Activated CD4-positive, alpha-beta T cell treated with anti-CD3 and anti-CD28 coated beads, Interleukin-2, amount 10 ng/mL, durations not matched to agents 24 days and 14 days (primary cell): ENCODE measurements at regions not wholly inside any gene's neighbourhood (a gene's known extent, or its start where the extent isn't known, plus 50 kb on each side); places are given as distances from the start of the nearest gene placed in this dataset.

Source experiments
- DNase-seq: peaks from one replicate; pipeline ENCODE4 v3.0.0; 2022
- H3K27ac Mint-ChIP-seq: one replicate; pipeline ENCODE4 v1.8.0; 2022; ENCODE audit warnings: mild to moderate bottlenecking, mixed read lengths
- H3K27me3 Mint-ChIP-seq: one replicate; pipeline ENCODE4 v1.8.0; 2022; ENCODE audit warnings: mixed read lengths
- H3K36me3 Mint-ChIP-seq: one replicate; pipeline ENCODE4 v1.8.0; 2022; ENCODE audit warnings: low read depth, mild to moderate bottlenecking, mixed read lengths
- H3K4me1 Mint-ChIP-seq: one replicate; pipeline ENCODE4 v1.8.0; 2021; ENCODE audit warnings: mixed read lengths
- H3K4me3 Mint-ChIP-seq: one replicate; pipeline ENCODE4 v1.8.0; 2022; ENCODE audit warnings: mild to moderate bottlenecking, moderate library complexity, mixed read lengths
- H3K9me3 Mint-ChIP-seq: one replicate; pipeline ENCODE4 v1.8.0; 2021; ENCODE audit warnings: mixed read lengths
- intact Hi-C: fragments of 100-400 bp; cut with micrococcal nuclease; formaldehyde crosslinking; loops from one replicate; pipeline ENCODE4 v1.15.1; 2023

- Mint-ChIP-seq H3K36me3 (no peaks in the 10 kb centered on the region), H3K27ac (no peak overlapping the region), H3K4me3 (no peak overlapping the region), H3K9me3 (peaks cover 4% of the 10 kb centered on the region), H3K4me1 (no peaks in the 10 kb centered on the region), H3K27me3 (peaks cover 12% of the 10 kb centered on the region)
- DNase-seq, result no peak
- intact Hi-C loops, result no loop called here
Observed at GRCh38 chr18:2431806-2432205, 139.5 kb downstream of the METTL4 start.

- Mint-ChIP-seq H3K4me1 (no peaks in the 10 kb centered on the region), H3K36me3 (no peaks in the 10 kb centered on the region), H3K4me3 (no peak overlapping the region), H3K27me3 (peaks cover 12% of the 10 kb centered on the region), H3K27ac (no peak overlapping the region), H3K9me3 (peaks cover 4% of the 10 kb centered on the region)
- DNase-seq, result no peak
- intact Hi-C loops, result no loop called here
Observed at GRCh38 chr18:2433366-2433765, 137.9 kb downstream of the METTL4 start.

DNA sequence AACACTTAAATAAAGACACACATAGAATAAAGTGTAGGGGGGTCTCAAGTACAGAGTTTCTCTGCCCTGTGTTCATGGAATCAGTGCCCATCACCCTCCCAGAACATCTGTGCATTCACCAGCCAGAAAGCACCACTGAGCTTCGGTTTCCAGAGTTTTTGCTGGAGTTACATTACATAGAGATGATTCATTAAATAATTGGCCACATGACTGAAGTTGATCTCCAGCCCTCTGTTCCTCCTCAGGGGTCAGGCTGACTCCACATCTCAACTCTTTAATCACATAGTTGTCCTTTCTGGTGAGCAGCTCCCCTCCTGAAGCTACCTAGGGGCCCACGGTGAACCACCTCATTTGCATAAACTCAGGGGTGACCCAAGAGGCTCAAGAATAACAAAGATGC lies 129.8 kb downstream of the METTL4 start:
- Mint-ChIP-seq H3K9me3 (no peaks in the 10 kb centered on the region), H3K4me3 (no peak overlapping the region), H3K27ac (no peak overlapping the region), H3K4me1 (no peaks in the 10 kb centered on the region), H3K36me3 (no peaks in the 10 kb centered on the region), H3K27me3 (peaks cover 5% of the 10 kb centered on the region)
- no peak for DNase-seq
- intact Hi-C loops, result no loop called here

DNA sequence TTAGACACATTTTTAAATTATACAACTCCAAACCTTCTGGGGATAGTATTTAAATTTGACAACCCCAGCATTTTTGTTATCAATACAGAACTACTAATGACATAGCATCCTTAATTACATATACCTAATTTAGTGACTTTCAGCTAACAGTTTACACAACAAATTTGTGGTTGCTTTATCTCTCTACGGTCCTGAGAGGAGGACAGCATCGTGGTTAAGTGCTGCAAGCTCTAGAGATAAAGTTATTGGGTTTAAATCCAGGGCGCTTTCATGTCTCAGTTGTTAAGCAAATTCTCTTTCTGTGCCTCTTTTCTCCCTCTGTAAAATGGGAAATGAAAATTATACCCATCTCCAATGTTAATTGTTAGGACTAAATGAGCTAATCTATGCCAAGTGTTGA lies 129.3 kb downstream of the METTL4 start:
- Mint-ChIP-seq H3K27me3 (peaks cover 5% of the 10 kb centered on the region), H3K4me1 (no peaks in the 10 kb centered on the region), H3K36me3 (no peaks in the 10 kb centered on the region), H3K4me3 (no peak overlapping the region), H3K27ac (no peak overlapping the region), H3K9me3 (no peaks in the 10 kb centered on the region)
- no peak for DNase-seq
- intact Hi-C loops, result no loop called here

DNA sequence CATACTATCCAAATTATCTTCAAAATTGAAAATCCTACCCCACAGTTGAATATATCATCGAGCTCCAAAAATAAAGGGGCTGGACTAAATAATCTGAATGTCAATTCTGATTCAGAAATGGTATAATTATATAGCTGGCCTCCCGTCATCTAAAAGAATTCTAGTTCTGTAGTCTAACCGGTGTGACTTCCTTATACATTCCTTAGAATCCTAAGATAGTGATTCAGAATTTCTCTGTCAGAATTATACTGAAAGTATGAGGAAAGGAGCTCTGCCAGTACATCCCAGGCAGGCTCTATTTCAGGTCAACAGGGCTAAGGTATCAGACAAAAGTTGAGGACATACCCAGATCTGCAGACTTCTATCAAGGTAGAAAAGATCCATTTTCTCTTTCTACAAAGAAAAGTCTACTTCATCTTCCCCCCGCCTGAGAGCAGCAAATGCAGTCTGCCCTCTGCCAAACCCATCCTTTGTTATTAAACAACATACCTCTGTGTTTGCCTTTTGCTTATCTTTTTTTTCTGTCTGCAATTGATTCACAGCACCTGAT lies 128.5 kb downstream of the METTL4 start:
- Mint-ChIP-seq H3K4me3 (no peak overlapping the region), H3K27ac (no peak overlapping the region), H3K9me3 (no peaks in the 10 kb centered on the region), H3K36me3 (no peaks in the 10 kb centered on the region), H3K4me1 (no peaks in the 10 kb centered on the region), H3K27me3 (peaks cover 5% of the 10 kb centered on the region)
- DNase-seq, result no peak
- intact Hi-C loops, result no loop called here

- no peak for DNase-seq
- H3K4me1 Mint-ChIP-seq, result no peaks in the 10 kb centered on the region
- peaks cover 5% of the 10 kb centered on the region for H3K27me3 Mint-ChIP-seq
- H3K4me3 Mint-ChIP-seq, result no peak overlapping the region
- intact Hi-C loops, result no loop called here
- no peak overlapping the region for H3K27ac Mint-ChIP-seq
- H3K9me3 Mint-ChIP-seq, result no peaks in the 10 kb centered on the region
- H3K36me3 Mint-ChIP-seq, result no peaks in the 10 kb centered on the region
Observed at GRCh38 chr18:2444201-2444875, 127.0 kb downstream of the METTL4 start.

DNA sequence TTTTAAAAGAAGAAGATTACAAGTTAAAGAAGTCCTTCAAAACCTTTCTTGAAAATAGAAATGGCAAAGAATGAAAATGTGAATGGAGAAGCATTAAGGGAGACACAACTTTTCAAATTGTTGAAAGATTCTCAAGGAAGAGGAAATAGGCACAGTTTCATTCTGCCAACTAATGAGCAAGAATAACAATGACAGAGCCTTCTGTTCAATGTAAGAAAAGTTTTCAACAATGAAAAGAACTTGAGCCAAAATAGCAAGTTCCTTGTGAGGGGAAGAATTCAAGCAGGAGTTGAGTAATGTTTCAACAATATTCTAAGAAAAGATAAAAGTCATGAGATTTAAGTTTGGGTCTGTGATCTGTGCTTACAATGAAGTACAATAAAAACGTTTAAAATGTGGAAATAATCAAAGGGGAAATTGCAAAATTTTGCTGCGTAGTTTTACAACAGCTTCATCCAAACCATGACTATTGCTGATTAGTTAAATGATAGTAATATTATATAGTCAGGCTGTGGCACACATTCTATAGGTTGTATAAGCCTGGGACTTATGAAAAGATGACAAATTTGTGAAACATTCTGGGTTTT lies 122.6 kb downstream of the METTL4 start:
- intact Hi-C loops, result no loop called here
- no peaks in the 10 kb centered on the region for H3K9me3 Mint-ChIP-seq
- H3K27me3 Mint-ChIP-seq, result peaks cover 9% of the 10 kb centered on the region
- no peak for DNase-seq
- H3K27ac Mint-ChIP-seq, result no peak overlapping the region
- no peaks in the 10 kb centered on the region for H3K4me1 Mint-ChIP-seq
- H3K36me3 Mint-ChIP-seq, result no peaks in the 10 kb centered on the region
- H3K4me3 Mint-ChIP-seq, result no peak overlapping the region

GRCh38 chr18:2451556-2451955 lies 119.7 kb downstream of the METTL4 start:
- Mint-ChIP-seq H3K27me3 (peaks cover 3% of the 10 kb centered on the region), H3K36me3 (no peaks in the 10 kb centered on the region), H3K4me1 (no peaks in the 10 kb centered on the region), H3K9me3 (no peaks in the 10 kb centered on the region), H3K4me3 (no peak overlapping the region), H3K27ac (no peak overlapping the region)
- DNase-seq, result no peak
- intact Hi-C loops, result no loop called here

- intact Hi-C loops, result no loop called here
- H3K36me3 Mint-ChIP-seq, result no peaks in the 10 kb centered on the region
- H3K4me3 Mint-ChIP-seq, result no peak overlapping the region
- no peak for DNase-seq
- H3K27me3 Mint-ChIP-seq, result peaks cover 3% of the 10 kb centered on the region
- H3K4me1 Mint-ChIP-seq, result no peaks in the 10 kb centered on the region
- peaks cover 8% of the 10 kb centered on the region for H3K9me3 Mint-ChIP-seq
- no peak overlapping the region for H3K27ac Mint-ChIP-seq
Observed at GRCh38 chr18:2459886-2460285, 111.4 kb downstream of the METTL4 start.

DNA sequence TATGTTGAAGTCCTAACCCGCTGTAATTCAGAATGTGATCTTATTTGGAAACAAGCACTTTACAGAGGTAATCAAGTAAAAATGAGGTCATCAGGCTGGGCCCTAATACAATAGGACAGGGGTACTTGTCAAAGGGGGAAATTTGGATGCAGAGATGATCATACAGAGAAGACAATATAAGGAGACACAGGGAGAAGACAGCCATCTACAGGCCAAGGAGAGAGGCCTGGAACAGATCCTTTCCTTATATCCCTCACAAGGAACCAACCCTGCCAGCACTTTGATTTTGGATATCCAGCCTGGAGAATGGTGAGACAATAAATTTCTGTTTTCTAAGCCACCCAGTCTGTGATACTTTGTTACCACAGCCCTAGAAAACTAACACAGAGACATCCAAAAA lies 104.3 kb downstream of the METTL4 start:
- Mint-ChIP-seq H3K4me1 (no peaks in the 10 kb centered on the region), H3K27me3 (peaks cover 3% of the 10 kb centered on the region)

GRCh38 chr18:2468051-2468450 lies 103.3 kb downstream of the METTL4 start:
- intact Hi-C loops, result no loop called here
- Mint-ChIP-seq H3K27ac (no peak overlapping the region), H3K36me3 (no peaks in the 10 kb centered on the region), H3K4me3 (no peak overlapping the region), H3K9me3 (no peaks in the 10 kb centered on the region), H3K27me3 (peaks cover 2% of the 10 kb centered on the region), H3K4me1 (no peaks in the 10 kb centered on the region)
- no peak for DNase-seq

More for the DNA sequence above, 104.3 kb downstream of the METTL4 start:
- H3K36me3 Mint-ChIP-seq, result no peaks in the 10 kb centered on the region
- no peaks in the 10 kb centered on the region for H3K9me3 Mint-ChIP-seq
- intact Hi-C loops, result no loop called here
- no peak overlapping the region for H3K27ac Mint-ChIP-seq
- no peak overlapping the region for H3K4me3 Mint-ChIP-seq
- no peak for DNase-seq

DNA sequence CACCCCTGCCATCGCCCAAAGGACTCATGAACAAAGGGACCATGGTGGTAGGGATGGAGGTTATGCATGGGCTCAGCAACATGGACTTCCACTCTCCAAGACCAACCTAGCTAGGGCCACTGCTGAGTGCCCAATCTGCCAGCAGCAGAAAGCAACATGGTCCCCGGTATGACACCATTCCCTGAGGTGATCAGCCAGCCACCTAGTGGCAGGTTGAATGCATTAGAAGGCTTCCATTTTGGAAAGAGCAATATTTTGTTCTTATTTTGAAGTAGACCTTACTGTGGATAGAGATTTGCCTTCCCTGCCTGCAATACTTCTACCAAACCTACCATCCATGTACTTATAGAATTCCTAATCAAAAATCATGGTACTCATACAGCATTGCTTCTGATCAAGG lies 99.8 kb downstream of the METTL4 start:
- H3K27ac Mint-ChIP-seq, result no peak overlapping the region
- H3K36me3 Mint-ChIP-seq, result no peaks in the 10 kb centered on the region
- H3K4me3 Mint-ChIP-seq, result no peak overlapping the region
- intact Hi-C loops, result no loop called here
- no peak for DNase-seq
- H3K4me1 Mint-ChIP-seq, result no peaks in the 10 kb centered on the region
- H3K27me3 Mint-ChIP-seq, result peaks cover 8% of the 10 kb centered on the region
- H3K9me3 Mint-ChIP-seq, result no peaks in the 10 kb centered on the region

DNA sequence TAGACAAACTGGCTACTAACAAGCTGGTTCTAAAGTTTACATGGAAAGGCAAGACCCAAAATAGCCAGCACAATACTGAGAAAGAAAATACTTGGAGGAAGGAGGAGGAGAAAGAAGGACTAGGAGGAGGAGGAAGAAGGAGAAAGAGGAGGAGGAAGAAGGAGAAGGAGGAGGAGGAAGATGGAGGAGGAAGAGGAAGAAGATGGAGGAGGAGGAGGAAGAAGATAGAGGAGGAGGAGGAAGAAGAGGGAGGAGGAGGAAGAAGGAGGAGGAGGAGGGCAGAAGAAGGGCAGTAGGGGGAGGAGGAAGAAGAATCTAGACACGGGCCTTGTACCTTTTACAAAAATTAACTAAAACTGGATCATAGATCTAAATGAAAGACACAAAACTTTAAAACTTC lies 92.6 kb downstream of the METTL4 start:
- DNase-seq, result no peak
- intact Hi-C loops, result no loop called here
- Mint-ChIP-seq H3K27ac (no peak overlapping the region), H3K4me3 (no peak overlapping the region), H3K27me3 (peaks cover 20% of the 10 kb centered on the region), H3K9me3 (no peaks in the 10 kb centered on the region), H3K4me1 (no peaks in the 10 kb centered on the region), H3K36me3 (no peaks in the 10 kb centered on the region)

GRCh38 chr18:2480536-2480935 lies 90.8 kb downstream of the METTL4 start:
- Mint-ChIP-seq H3K9me3 (no peaks in the 10 kb centered on the region), H3K27ac (no peak overlapping the region)
- intact Hi-C loops, result no loop called here

More at GRCh38 chr18:2480536-2480935, 90.8 kb downstream of the METTL4 start:
- Mint-ChIP-seq H3K36me3 (no peaks in the 10 kb centered on the region), H3K27me3 (peaks cover 21% of the 10 kb centered on the region), H3K4me1 (no peaks in the 10 kb centered on the region), H3K4me3 (no peak overlapping the region)
- DNase-seq, result no peak
